IMR-90 (cell line): ENCODE measurements at regions not wholly inside any gene's neighbourhood (a gene's known extent, or its start where the extent isn't known, plus 50 kb on each side); places are given as distances from the start of the nearest gene placed in this dataset.

Source experiments
- ATAC-seq: fragments of 200-7000 bp; cut with Tn5 transposase; 2 replicates; pipeline ENCODE4 v1.9.1; 2020; ENCODE audit warnings: low read depth, mild to moderate bottlenecking, moderate library complexity
- BruUV-seq: library from RNA; stranded (reverse); fragments of 400-500 nt; replicated peaks from 2 replicates; lab custom pipeline; 2021; lab: Mats Ljungman, UMichigan
- CTCF ChIA-PET: fragments of 300-600 bp; formaldehyde crosslinking; extraction: SDS; loops from one replicate; lab custom pipeline; 2021; ENCODE audit warnings: antibody characterized with exemption; lab: Yijun Ruan, JAX
- POLR2A ChIA-PET: fragments of 300-600 bp; sonication (Branson Sonifier 250); formaldehyde crosslinking; loops from one replicate; lab custom pipeline; 2022; ENCODE audit warnings: antibody characterized with exemption; ENCODE audit not compliant: unreplicated experiment; lab: Charles Lee
- DNase-seq: peaks from one replicate; pipeline ENCODE4 v3.0.0; 2013
- H2AFZ ChIP-seq: replicated peaks from 2 replicates; pipeline ENCODE3; 2013; ENCODE audit warnings: low read length, mild to moderate bottlenecking; ENCODE audit not compliant: poor library complexity
- H2AK5ac ChIP-seq: 2 replicates; pipeline ENCODE4 v1.6.1; 2013; ENCODE audit warnings: low read depth, low read length, inconsistent platforms
- H2AK9ac ChIP-seq: replicated peaks from 2 replicates; pipeline ENCODE3; 2013; ENCODE audit warnings: mild to moderate bottlenecking, low read depth, low read length, moderate library complexity; ENCODE audit not compliant: poor library complexity
- H2BK120ac ChIP-seq: 2 replicates; pipeline ENCODE4 v1.6.1; 2013; ENCODE audit warnings: low read depth, low read length, inconsistent platforms
- H2BK15ac ChIP-seq: 3 replicates; pipeline ENCODE4 v1.6.1; 2013; ENCODE audit warnings: low read depth, low read length, inconsistent platforms
- H2BK20ac ChIP-seq: 2 replicates; pipeline ENCODE4 v1.6.1; 2013; ENCODE audit warnings: low read depth, mild to moderate bottlenecking, inconsistent platforms, low read length, moderate library complexity
- H2BK5ac ChIP-seq: 2 replicates; pipeline ENCODE4 v1.6.1; 2013; ENCODE audit warnings: mild to moderate bottlenecking, low read depth, low read length, inconsistent platforms; ENCODE audit not compliant: poor library complexity, severe bottlenecking
- H3K14ac ChIP-seq: replicated peaks from 2 replicates; pipeline ENCODE4 v1.6.1; 2013; ENCODE audit warnings: low read depth, low read length, inconsistent platforms
- H3K18ac ChIP-seq: 2 replicates; pipeline ENCODE4 v1.6.1; 2013; ENCODE audit warnings: low read depth, low read length, control low read depth
- H3K23ac ChIP-seq: 2 replicates; pipeline ENCODE4 v1.6.1; 2013; ENCODE audit warnings: low read depth, low read length, inconsistent platforms
- H3K27ac ChIP-seq: 2 replicates; pipeline ENCODE4 v1.5.1; 2013; ENCODE audit warnings: mild to moderate bottlenecking, control low read depth, low read length; ENCODE audit not compliant: insufficient read depth
- H3K27me3 ChIP-seq: 2 replicates; pipeline ENCODE4 v1.6.1; 2013; ENCODE audit warnings: low read length; ENCODE audit not compliant: control insufficient read depth, insufficient read depth
- H3K36me3 ChIP-seq: 2 replicates; pipeline ENCODE4 v1.6.1; 2013; ENCODE audit warnings: low read length, mixed read lengths; ENCODE audit not compliant: control insufficient read depth, insufficient read depth
- H3K4ac ChIP-seq: 2 replicates; pipeline ENCODE4 v1.6.1; 2013; ENCODE audit warnings: low read depth, low read length, inconsistent platforms
- H3K4me1 ChIP-seq: 2 replicates; pipeline ENCODE4 v1.6.1; 2013; ENCODE audit warnings: low read length, mixed read lengths; ENCODE audit not compliant: control insufficient read depth, insufficient read depth
- H3K4me2 ChIP-seq: 2 replicates; pipeline ENCODE4 v1.6.1; 2013; ENCODE audit warnings: low read depth, mild to moderate bottlenecking, control low read depth, low read length, moderate library complexity
- H3K4me3 ChIP-seq: 2 replicates; pipeline ENCODE4 v1.5.1; 2013; ENCODE audit warnings: low read depth, mild to moderate bottlenecking, control low read depth, low read length, moderate library complexity; ENCODE audit not compliant: insufficient read depth
- H3K56ac ChIP-seq: 2 replicates; pipeline ENCODE4 v1.6.1; 2013; ENCODE audit warnings: low read length, inconsistent platforms; ENCODE audit not compliant: insufficient read depth; ENCODE audit errors: extremely low read depth
- H3K79me1 ChIP-seq, 2 experiments: 2 replicates each; pipeline ENCODE4 v1.6.1; 2013; ENCODE audit warnings: low read length in 2 of 2, inconsistent platforms in 1 of 2, low read depth in 1 of 2
- H3K9ac ChIP-seq: 2 replicates; pipeline ENCODE4 v1.6.1; 2013; ENCODE audit warnings: low read depth, low read length, control low read depth
- H3K9me1 ChIP-seq: 2 replicates; pipeline ENCODE4 v1.6.1; 2013; ENCODE audit warnings: low read length, inconsistent platforms; ENCODE audit not compliant: insufficient read depth
- H3K9me3 ChIP-seq: 2 replicates; pipeline ENCODE4 v1.6.1; 2013; ENCODE audit warnings: low read length; ENCODE audit not compliant: control insufficient read depth, insufficient read depth
- H4K20me1 ChIP-seq: 2 replicates; pipeline ENCODE4 v1.6.1; 2013; ENCODE audit warnings: low read length, inconsistent platforms; ENCODE audit not compliant: insufficient read depth
- H4K5ac ChIP-seq: 2 replicates; pipeline ENCODE4 v1.6.1; 2013; ENCODE audit warnings: mild to moderate bottlenecking, low read depth, low read length, control low read depth
- H4K8ac ChIP-seq, 2 experiments: 2 replicates each; pipeline ENCODE4 v1.6.1; 2013; ENCODE audit warnings: low read depth in 2 of 2, low read length in 2 of 2, control low read depth in 1 of 2, inconsistent platforms in 1 of 2
- H4K91ac ChIP-seq: 2 replicates; pipeline ENCODE4 v1.6.1; 2013; ENCODE audit warnings: low read depth, low read length, inconsistent platforms; ENCODE audit not compliant: insufficient read depth
- BHLHE40 ChIP-seq: fragments of 150-350 bp; IDR thresholded peaks from 2 replicates; pipeline ENCODE4 v1.6.1; 2016; ENCODE audit warnings: mild to moderate bottlenecking, low read depth, low read length
- MAZ ChIP-seq: IDR thresholded peaks from 2 replicates; pipeline ENCODE4 v1.6.1; 2012; ENCODE audit warnings: low read depth, mild to moderate bottlenecking, low read length, improper control_type of control experiment, moderate library complexity, borderline replicate concordance
- MXI1 ChIP-seq: IDR thresholded peaks from 2 replicates; pipeline ENCODE4 v1.6.1; 2012; ENCODE audit warnings: low read depth, mild to moderate bottlenecking, low read length, moderate library complexity, borderline replicate concordance
- NFE2L2 ChIP-seq: fragments of 150-350 bp; IDR thresholded peaks from 2 replicates; pipeline ENCODE4 v1.6.1; 2016; ENCODE audit warnings: low read depth, mild to moderate bottlenecking, low read length
- RAD21 ChIP-seq: IDR thresholded peaks from 2 replicates; pipeline ENCODE4 v1.6.1; 2012; ENCODE audit warnings: low read length, improper control_type of control experiment
- RCOR1 ChIP-seq: IDR thresholded peaks from 2 replicates; pipeline ENCODE4 v1.6.1; 2012; ENCODE audit warnings: mild to moderate bottlenecking, low read length, improper control_type of control experiment; ENCODE audit not compliant: insufficient replicate concordance
- SMC3 ChIP-seq: fragments of 150-350 bp; IDR thresholded peaks from 2 replicates; pipeline ENCODE4 v1.6.1; 2016; ENCODE audit warnings: low read depth, mild to moderate bottlenecking, antibody characterized with exemption, low read length, moderate library complexity
- USF2 ChIP-seq: fragments of 150-350 bp; IDR thresholded peaks from 2 replicates; pipeline ENCODE4 v1.6.1; 2017; ENCODE audit warnings: mild to moderate bottlenecking, antibody characterized with exemption, low read length, low read depth
- WGBS, 2 experiments: methylation state at CpG; one replicate each; pipeline versions ENCODE4 v1.1.5 to v1.1.7; 2013; ENCODE audit warnings: missing lambda C conversion rate in 2 of 2; ENCODE audit not compliant: insufficient read length in 1 of 2; ENCODE audit errors: extremely low coverage in 2 of 2; 5-methylcytosine and 5-hydroxymethylcytosine counted together
- dilution Hi-C: fragments of 300-500 bp; cut with HindIII; formaldehyde crosslinking; loops from one replicate; pipeline ENCODE4 v1.14.3; 2018; ENCODE audit warnings: low sequenced_read_pairs; ENCODE audit not compliant: unreplicated experiment
- in situ Hi-C: fragments of 300-500 bp; cut with MboI; formaldehyde crosslinking; loops from 3 replicates; pipeline ENCODE4 v1.14.3; 2019; ENCODE audit warnings: low sequenced_read_pairs, inconsistent platforms, mixed read lengths
- intact Hi-C: fragments of 100-400 bp; cut with micrococcal nuclease; formaldehyde crosslinking; loops from 2 replicates; pipeline ENCODE4 v1.10.0; 2022

GRCh38 chr10:128924918-128925317 lies 542.1 kb upstream of the MGMT start:
- H3K56ac ChIP-seq: no peak overlapping the region
- no peak overlapping the region for H2AK5ac ChIP-seq
- dilution Hi-C loops (no loop called here), intact Hi-C loops (no loop called here), in situ Hi-C loops (no loop called here)
- H3K23ac ChIP-seq: no peak overlapping the region
- peaks cover 17% of the 10 kb centered on the region for H3K9me3 ChIP-seq
- no peaks in the 10 kb centered on the region for H3K79me1 ChIP-seq
- POLR2A ChIA-PET: no interaction called here
- H3K14ac ChIP-seq: no peak overlapping the region
- H2AK9ac ChIP-seq: no peak overlapping the region
- H3K36me3 ChIP-seq: no peaks in the 10 kb centered on the region
- no peak overlapping the region for H3K27ac ChIP-seq
- BruUV-seq: no TSS peak
- no peaks in the 10 kb centered on the region for H3K4me1 ChIP-seq
- H3K4me3 ChIP-seq: no peak overlapping the region
- no peaks in the 10 kb centered on the region for H4K20me1 ChIP-seq
- no peak overlapping the region for H2BK120ac ChIP-seq
- WGBS, 2 experiments: 54% methylated on average over 3 of the region's 4 CpGs; no CpG with 5 or more reads in 1 of the 2 experiments
- no peak overlapping the region for H3K4me2 ChIP-seq
- no peaks in the 10 kb centered on the region for H3K27me3 ChIP-seq
- no peak overlapping the region for H3K18ac ChIP-seq
- H2BK15ac ChIP-seq: no peak overlapping the region
- DNase-seq (no peak), ATAC-seq (no peak)
- H3K9me1 ChIP-seq: no peaks in the 10 kb centered on the region
- no peak overlapping the region for H4K5ac ChIP-seq
- TF ChIP-seq BHLHE40 (no peak), RAD21 (no peak), USF2 (no peak), SMC3 (no peak), RCOR1 (no peak), NFE2L2 (no peak), MXI1 (no peak), MAZ (no peak)
- no peak overlapping the region for H2AFZ ChIP-seq
- CTCF ChIA-PET: no interaction called here
- H2BK5ac ChIP-seq: no peak overlapping the region
- no peak overlapping the region for H4K91ac ChIP-seq
- no peak overlapping the region for H4K8ac ChIP-seq
- H2BK20ac ChIP-seq: no peak overlapping the region
- no peak overlapping the region for H3K9ac ChIP-seq
- no peak overlapping the region for H3K4ac ChIP-seq
